ENCODE measurements at regions not wholly inside any gene's neighbourhood (a gene's known extent, or its start where the extent isn't known, plus 50 kb on each side); places are given as distances from the start of the nearest gene placed in this dataset.

- H3K9me3 ChIP-seq (ENCODE audit: control insufficient read depth in 1 of 2, low read length in 2 of 2): no peaks in the 10 kb centered on the region
- no peak overlapping the region for H3K9ac ChIP-seq (ENCODE audit: low read depth in 1 of 2, low read length in 2 of 2)
- no peaks in the 10 kb centered on the region for H3K4me1 ChIP-seq (ENCODE audit: control insufficient read depth in 1 of 2, insufficient read depth in 2 of 2, low read length in 2 of 2)
- H3K4me3 ChIP-seq (ENCODE audit: low read depth in 1 of 2, low read length in 2 of 2): no peak overlapping the region
- peaks cover 5 to 26% of the 10 kb centered on the region in 2 donors for H3K27me3 ChIP-seq (ENCODE audit: control insufficient read depth in 1 of 2, insufficient read depth in 2 of 2, low read length in 2 of 2)
- no peak overlapping the region for H3K27ac ChIP-seq (ENCODE audit: low read depth, low read length)
- no peaks in the 10 kb centered on the region for H3K36me3 ChIP-seq (ENCODE audit: control insufficient read depth in 1 of 2, insufficient read depth in 2 of 2, low read length in 2 of 2)
These were observed 59.4 kb upstream of the SIX2 start for GRCh38 chr2:45068571-45069140.

DNA sequence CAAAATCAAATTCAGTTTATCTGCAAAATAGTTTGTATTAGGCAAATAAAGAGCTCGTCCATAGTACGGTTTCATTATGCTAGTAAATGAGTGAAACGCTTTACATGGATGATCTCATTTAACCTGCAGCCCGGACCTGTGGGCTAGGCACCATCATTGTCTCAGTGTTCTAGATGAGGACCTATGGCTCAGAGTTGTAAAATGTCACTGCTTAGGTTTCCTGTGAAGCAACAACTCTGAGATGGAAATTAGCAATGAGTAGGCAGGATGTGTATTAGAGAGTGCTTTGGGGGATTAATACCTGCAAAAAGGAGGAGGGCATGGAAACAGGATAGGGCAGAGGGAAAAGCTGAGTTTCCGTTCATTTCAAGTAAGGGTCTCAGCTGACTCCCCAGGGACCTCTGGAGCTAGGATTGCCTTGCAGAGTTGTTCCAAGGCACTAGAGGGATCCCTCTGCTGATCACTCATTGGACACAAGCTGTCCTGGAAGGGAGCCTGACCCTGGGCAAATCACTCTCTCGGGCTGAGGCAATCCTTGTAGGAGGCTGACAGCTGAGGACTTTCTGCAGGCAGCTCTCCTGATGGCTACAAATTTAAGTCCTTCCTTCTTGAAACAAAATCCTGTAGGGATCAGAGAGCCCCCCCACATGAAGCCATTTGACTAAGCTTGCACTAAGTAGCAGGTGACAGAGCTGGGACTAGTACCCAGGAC is 58.8 kb upstream of the SIX2 start:
- Histone ChIP-seq H3K27me3 (ENCODE audit: control insufficient read depth in 1 of 2, insufficient read depth in 2 of 2, low read length in 2 of 2) (peaks cover 5 to 24% of the 10 kb centered on the region in 2 donors), H3K4me1 (ENCODE audit: control insufficient read depth in 1 of 2, insufficient read depth in 2 of 2, low read length in 2 of 2) (no peaks in the 10 kb centered on the region), H3K27ac (ENCODE audit: low read depth, low read length) (no peak overlapping the region), H3K9ac (ENCODE audit: low read depth in 1 of 2, low read length in 2 of 2) (no peak overlapping the region), H3K4me3 (ENCODE audit: low read depth in 1 of 2, low read length in 2 of 2) (no peak overlapping the region), H3K9me3 (ENCODE audit: control insufficient read depth in 1 of 2, low read length in 2 of 2) (no peaks in the 10 kb centered on the region), H3K36me3 (ENCODE audit: control insufficient read depth in 1 of 2, insufficient read depth in 2 of 2, low read length in 2 of 2) (no peaks in the 10 kb centered on the region)

All from duodenal mucosa (tissue), 2 donors.